ENCODE measurements at regions not wholly inside any gene's neighbourhood (a gene's known extent, or its start where the extent isn't known, plus 50 kb on each side); places are given as distances from the start of the nearest gene placed in this dataset.

DNA sequence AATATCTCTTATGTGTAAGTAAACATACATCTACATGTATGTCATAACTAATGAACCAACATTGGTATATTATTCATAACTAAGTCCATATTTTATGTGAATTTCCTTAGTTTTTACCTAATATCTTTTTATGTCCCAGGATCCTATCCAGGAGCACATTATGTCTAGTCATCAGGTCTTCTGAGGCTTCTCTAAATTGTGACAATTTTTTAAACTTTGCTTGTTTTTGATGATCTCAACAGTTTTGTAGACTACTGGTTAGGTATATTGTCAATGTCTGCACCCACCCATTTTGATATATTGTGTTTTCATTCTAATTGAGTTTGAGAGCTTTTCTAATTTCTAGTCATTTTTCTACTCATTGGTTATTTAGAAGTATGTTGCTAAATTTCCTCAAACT lies 288.2 kb upstream of the DIO3 start:
- TF ChIP-seq POLR2A (IDR thresholded peaks at IDR 0.05) = no peak
- TF ChIP-seq, protein P1, sequence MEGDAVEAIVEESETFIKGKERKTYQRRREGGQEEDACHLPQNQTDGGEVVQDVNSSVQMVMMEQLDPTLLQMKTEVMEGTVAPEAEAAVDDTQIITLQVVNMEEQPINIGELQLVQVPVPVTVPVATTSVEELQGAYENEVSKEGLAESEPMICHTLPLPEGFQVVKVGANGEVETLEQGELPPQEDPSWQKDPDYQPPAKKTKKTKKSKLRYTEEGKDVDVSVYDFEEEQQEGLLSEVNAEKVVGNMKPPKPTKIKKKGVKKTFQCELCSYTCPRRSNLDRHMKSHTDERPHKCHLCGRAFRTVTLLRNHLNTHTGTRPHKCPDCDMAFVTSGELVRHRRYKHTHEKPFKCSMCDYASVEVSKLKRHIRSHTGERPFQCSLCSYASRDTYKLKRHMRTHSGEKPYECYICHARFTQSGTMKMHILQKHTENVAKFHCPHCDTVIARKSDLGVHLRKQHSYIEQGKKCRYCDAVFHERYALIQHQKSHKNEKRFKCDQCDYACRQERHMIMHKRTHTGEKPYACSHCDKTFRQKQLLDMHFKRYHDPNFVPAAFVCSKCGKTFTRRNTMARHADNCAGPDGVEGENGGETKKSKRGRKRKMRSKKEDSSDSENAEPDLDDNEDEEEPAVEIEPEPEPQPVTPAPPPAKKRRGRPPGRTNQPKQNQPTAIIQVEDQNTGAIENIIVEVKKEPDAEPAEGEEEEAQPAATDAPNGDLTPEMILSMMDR (IDR thresholded peaks at IDR 0.05) = no peak
- H3K4me1 ChIP-seq = no peaks in the 10 kb centered on the region
- ATAC-seq (no peak), DNase-seq (no peak)
- H3K36me3 ChIP-seq = no peaks in the 10 kb centered on the region
- no peak overlapping the region for H3K4me3 ChIP-seq
- H3K27me3 ChIP-seq = no peaks in the 10 kb centered on the region
- no peaks in the 10 kb centered on the region for H3K9me3 ChIP-seq
- intact Hi-C loops (cut with DNase I) = no loop called here
- no peak overlapping the region for H3K27ac ChIP-seq

DNA sequence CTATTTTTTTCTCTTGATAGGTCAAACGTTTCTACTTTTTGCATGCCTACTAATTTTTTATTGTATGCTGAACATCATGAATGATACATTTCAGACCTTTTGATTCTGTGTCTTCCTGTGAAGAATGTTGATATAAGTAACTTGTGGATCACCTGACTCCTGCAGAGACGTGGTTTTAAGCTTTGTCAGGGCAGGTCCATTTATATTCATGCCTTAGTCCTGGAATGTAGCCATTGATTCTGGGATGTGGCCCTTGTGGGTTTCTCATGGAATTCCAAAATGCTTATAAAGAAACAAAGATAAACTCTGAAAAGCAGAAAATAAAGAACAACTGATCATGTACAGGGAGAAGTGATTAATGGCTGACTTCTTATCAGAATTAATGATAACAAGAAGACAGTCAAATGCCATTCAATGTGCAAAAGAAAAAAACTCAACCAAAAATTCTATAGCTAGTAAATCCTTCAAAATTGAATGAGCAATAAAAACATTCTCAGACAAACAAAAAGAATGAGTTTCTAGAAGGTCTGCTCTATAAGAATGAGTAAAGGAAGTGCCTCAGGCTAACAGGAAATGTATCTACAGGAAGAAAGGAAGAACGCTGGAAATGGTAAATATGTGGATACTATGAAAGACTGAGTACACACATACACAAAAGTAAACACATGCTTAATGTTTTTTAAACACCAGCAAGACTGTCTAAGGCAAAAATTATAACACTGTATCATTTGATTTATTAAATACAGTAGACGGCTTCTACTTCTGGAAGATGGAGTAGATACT lies 284.8 kb upstream of the DIO3 start:
- no peak for TF ChIP-seq POLR2A (IDR thresholded peaks at IDR 0.05)
- TF ChIP-seq, protein P1 (IDR thresholded peaks at IDR 0.05) = no peak
- 31% methylated on average over 4 of the region's 4 CpGs for WGBS (ENCODE audit: insufficient coverage, low coverage, low lambda C conversion rate, missing lambda C conversion rate)
- DNase-seq = no peak
- no peaks in the 10 kb centered on the region for H3K9me3 ChIP-seq
- no peaks in the 10 kb centered on the region for H3K36me3 ChIP-seq
- no peaks in the 10 kb centered on the region for H3K27me3 ChIP-seq
- H3K27ac ChIP-seq = no peak overlapping the region
- H3K4me3 ChIP-seq = no peak overlapping the region
- intact Hi-C loops (cut with DNase I) = no loop called here
- no peaks in the 10 kb centered on the region for H3K4me1 ChIP-seq
- no peak for ATAC-seq

DNA sequence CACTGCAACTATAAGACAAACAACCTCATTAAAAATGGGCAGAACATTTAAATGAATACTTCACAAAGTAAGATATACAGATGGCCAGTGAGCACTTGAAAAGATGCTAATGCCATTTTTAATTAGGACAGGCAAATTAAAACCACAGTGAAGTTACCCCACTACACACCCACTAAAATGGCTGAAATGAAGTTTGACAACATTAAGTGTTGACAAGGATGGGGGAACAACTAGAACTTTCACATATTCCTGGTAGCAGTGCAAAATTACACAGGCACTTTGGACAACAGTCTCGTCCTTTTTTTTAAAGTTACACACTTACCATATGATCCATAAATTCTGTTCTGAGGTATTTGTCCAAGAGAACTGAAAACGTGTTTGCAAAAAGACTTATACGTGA lies 278.9 kb upstream of the DIO3 start:
- no peak overlapping the region for H3K4me3 ChIP-seq
- H3K27ac ChIP-seq = no peak overlapping the region
- H3K27me3 ChIP-seq = no peaks in the 10 kb centered on the region
- H3K36me3 ChIP-seq = no peaks in the 10 kb centered on the region
- WGBS (ENCODE audit: insufficient coverage, low coverage, low lambda C conversion rate, missing lambda C conversion rate) = 61% methylated on average over 3 of the region's 3 CpGs
- intact Hi-C loops (cut with DNase I) = no loop called here
- no peak for TF ChIP-seq POLR2A (IDR thresholded peaks at IDR 0.05)
- TF ChIP-seq, protein P1 (IDR thresholded peaks at IDR 0.05) = no peak
- ATAC-seq (no peak), DNase-seq (no peak)
- H3K9me3 ChIP-seq = no peaks in the 10 kb centered on the region
- H3K4me1 ChIP-seq = no peaks in the 10 kb centered on the region

DNA sequence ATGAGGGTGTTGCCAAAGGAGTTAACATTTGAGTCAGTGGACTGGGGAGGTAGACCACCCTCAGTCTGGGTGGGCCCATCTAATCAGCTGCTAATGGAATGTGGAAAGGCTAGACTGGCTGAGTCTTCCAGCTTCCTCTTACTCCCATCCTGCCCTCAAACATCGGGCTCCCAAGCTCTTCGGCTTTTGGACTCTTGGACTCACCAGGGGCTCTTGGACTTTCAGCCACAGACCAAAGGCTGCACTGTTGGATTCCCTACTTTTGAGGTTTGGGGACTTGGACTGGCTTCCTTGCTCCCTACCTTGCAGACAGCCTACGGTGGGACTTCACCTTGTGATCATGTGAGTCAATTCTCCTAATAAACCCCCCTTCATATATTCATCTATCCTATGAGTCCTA lies 276.6 kb upstream of the DIO3 start:
- 0% methylated on average over 1 of the region's 3 CpGs for WGBS (ENCODE audit: insufficient coverage, low coverage, low lambda C conversion rate, missing lambda C conversion rate)
- intact Hi-C loops (cut with DNase I) = no loop called here

More for the DNA sequence above, 276.6 kb upstream of the DIO3 start:
- H3K27me3 ChIP-seq = no peaks in the 10 kb centered on the region
- H3K27ac ChIP-seq = no peak overlapping the region
- H3K4me3 ChIP-seq = no peak overlapping the region
- no peak for ATAC-seq
- no peak for DNase-seq
- no peak for TF ChIP-seq POLR2A (IDR thresholded peaks at IDR 0.05)
- TF ChIP-seq, protein P1 (IDR thresholded peaks at IDR 0.05) = no peak
- peaks cover 0 to 17% (median 1%) of the 10 kb centered on the region in 4 donors for H3K4me1 ChIP-seq
- H3K9me3 ChIP-seq = no peaks in the 10 kb centered on the region
- no peaks in the 10 kb centered on the region for H3K36me3 ChIP-seq

All from right lobe of liver (tissue), 6 donors.